Coronary artery (tissue), 2 donors: ENCODE measurements at regions not wholly inside any gene's neighbourhood (a gene's known extent, or its start where the extent isn't known, plus 50 kb on each side); places are given as distances from the start of the nearest gene placed in this dataset.

Experiments
- DNase-seq: peaks from one replicate; pipeline ENCODE4 v3.0.0-alpha.2; 2017; ENCODE audit warnings: low spot score
- H3K27ac ChIP-seq, 2 donors: fragments of 200-600 bp; sonication (generic); one replicate each; pipeline ENCODE4 v1.5.1; 2016 to 2019
- H3K4me3 ChIP-seq: fragments of 200-600 bp; sonication (generic); 2 replicates; pipeline ENCODE4 v1.5.1; 2016; ENCODE audit warnings: mild to moderate bottlenecking, moderate library complexity
- TF ChIP-seq, protein P1 (sequence below): fragments of 200-600 bp; sonication (generic); IDR thresholded peaks from one replicate; pipeline ENCODE4 v1.5.1; 2019; ENCODE audit warnings: antibody characterized with exemption

GRCh38 chr15:94105760-94106159, 125.6 kb upstream of the MCTP2 start:
- no peak for DNase-seq
- TF ChIP-seq, protein P1, sequence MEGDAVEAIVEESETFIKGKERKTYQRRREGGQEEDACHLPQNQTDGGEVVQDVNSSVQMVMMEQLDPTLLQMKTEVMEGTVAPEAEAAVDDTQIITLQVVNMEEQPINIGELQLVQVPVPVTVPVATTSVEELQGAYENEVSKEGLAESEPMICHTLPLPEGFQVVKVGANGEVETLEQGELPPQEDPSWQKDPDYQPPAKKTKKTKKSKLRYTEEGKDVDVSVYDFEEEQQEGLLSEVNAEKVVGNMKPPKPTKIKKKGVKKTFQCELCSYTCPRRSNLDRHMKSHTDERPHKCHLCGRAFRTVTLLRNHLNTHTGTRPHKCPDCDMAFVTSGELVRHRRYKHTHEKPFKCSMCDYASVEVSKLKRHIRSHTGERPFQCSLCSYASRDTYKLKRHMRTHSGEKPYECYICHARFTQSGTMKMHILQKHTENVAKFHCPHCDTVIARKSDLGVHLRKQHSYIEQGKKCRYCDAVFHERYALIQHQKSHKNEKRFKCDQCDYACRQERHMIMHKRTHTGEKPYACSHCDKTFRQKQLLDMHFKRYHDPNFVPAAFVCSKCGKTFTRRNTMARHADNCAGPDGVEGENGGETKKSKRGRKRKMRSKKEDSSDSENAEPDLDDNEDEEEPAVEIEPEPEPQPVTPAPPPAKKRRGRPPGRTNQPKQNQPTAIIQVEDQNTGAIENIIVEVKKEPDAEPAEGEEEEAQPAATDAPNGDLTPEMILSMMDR: no peak
- Histone ChIP-seq H3K27ac (no peak overlapping the region), H3K4me3 (no peak overlapping the region)

- Histone ChIP-seq H3K27ac (no peak overlapping the region), H3K4me3 (no peak overlapping the region)
- TF ChIP-seq, protein P1: no peak
- DNase-seq: no peak
Observed at GRCh38 chr15:94100863-94101262, 130.5 kb upstream of the MCTP2 start.

- no peak for DNase-seq
- H3K27ac ChIP-seq: no peak overlapping the region
- TF ChIP-seq, protein P1: no peak
- H3K4me3 ChIP-seq: no peak overlapping the region
Observed at GRCh38 chr15:94099574-94099960, 131.8 kb upstream of the MCTP2 start.

DNA sequence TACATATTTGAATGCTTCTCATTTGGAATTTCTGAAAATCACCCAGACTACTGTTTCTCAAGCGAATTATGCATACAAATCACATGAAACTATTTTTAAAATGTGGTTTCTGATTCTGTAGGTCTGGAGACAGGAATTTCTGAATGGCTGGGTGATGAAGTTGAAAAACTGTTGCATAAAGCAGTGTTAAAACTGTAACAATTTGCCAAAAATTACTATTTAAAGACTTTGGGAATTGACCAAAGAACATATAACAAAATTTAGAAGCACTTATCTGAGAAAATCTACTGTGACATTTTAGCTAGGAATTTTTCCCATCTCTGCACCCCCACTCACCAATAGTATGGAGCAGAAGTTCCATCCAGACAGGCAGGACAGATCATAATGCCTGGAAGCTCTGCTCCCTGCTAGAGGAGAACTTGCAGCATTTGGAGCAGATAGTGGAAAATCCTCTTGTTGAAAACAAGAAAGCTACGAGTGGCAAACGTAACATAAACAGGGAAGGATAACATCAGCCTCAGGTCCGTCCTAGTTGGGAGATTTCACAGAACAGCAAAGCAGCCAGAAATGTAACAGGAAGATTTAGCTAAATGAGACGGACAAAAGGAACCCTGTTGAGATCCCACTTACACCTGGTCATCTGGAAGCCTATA, 132.3 kb upstream of the MCTP2 start:
- no peak overlapping the region for H3K27ac ChIP-seq
- TF ChIP-seq, protein P1: no peak

DNA sequence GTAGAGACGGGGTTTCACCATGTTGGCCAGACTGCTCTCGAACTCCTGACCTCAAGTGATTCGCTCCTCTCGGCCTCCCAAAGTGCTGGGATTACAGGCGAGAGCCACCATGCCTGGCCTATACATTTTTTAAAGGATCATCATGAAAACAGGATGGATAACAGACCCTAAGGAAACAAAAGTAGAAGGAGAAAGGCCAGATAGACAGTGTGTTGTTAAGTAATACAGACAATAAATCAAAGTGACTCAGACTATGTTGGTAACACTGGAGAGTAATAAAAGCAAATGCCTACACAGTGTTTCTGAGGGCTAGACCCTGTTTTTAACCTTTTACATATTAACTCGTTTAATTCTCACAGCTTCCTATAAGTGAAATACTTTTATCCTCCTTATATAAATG, 133.8 kb upstream of the MCTP2 start:
- DNase-seq: no peak
- TF ChIP-seq, protein P1: no peak
- Histone ChIP-seq H3K27ac (no peak overlapping the region), H3K4me3 (no peak overlapping the region)

More for the DNA sequence above, 132.3 kb upstream of the MCTP2 start:
- H3K4me3 ChIP-seq: no peak overlapping the region
- DNase-seq: no peak

DNA sequence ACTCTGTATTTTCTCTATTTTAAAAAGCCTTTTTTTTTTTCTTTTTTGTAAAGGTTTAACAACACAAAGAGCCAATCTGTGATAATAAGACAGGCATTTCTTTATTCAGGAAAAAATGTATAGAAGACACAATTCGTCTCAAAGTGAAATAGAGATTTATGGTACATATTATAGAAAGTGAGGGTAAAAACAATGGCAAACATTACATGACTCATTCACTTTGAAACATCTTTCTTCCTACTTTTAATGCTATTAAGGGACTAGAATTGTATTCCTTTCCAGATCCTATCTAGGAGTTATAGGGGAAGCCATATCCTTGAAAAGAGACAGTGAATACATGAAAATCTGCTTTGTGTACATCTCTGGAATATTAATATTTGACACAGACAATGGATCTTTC, 137.1 kb upstream of the MCTP2 start:
- Histone ChIP-seq H3K27ac (no peak overlapping the region), H3K4me3 (no peak overlapping the region)
- DNase-seq: no peak
- TF ChIP-seq, protein P1: no peak

- no peak overlapping the region for H3K4me3 ChIP-seq
- no peak overlapping the region for H3K27ac ChIP-seq
- TF ChIP-seq, protein P1: no peak
- DNase-seq: no peak
Observed at GRCh38 chr15:94086341-94086740, 145.0 kb upstream of the MCTP2 start.
